HG03378 (cell line): ENCODE measurements at regions not wholly inside any gene's neighbourhood (a gene's known extent, or its start where the extent isn't known, plus 50 kb on each side); places are given as distances from the start of the nearest gene placed in this dataset.
"Not testable (repeated sequence)": the region's sequence is repeated elsewhere in the genome, so short reads cannot be mapped to it uniquely, and the experiment has no call there.

Source experiments
- ATAC-seq: cut with Tn5 transposase; IDR thresholded peaks from one replicate; pipeline ENCODE4 v1.9.1; 2021; ENCODE audit warnings: mild to moderate bottlenecking, moderate library complexity; ENCODE audit not compliant: unreplicated experiment

DNA sequence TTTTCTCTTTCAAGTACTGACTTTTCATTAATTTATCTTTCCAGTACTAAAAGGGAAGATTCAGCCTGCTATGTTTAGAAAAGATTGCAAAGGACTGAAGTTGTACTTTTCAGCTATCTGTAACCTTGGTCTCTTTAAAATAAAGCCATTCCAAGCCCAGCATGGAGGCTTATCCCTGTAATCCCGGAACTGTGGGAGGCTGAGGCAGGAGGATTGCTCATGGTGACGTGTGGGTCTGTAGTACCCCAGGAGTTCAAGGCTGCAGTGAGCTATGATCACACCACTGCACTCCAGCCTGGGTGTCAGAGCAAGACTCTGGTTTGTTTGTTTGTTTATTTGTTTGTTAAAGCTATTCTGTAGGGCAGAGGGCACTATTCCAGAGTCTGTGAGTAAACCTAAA is 50.6 kb upstream of the TMEM170B start:
- ATAC-seq = no peak

- ATAC-seq = no peak
Observed at GRCh38 chr6:11486486-11486885, 51.1 kb upstream of the TMEM170B start.

GRCh38 chr6:11486051-11486450 is 51.5 kb upstream of the TMEM170B start:
- ATAC-seq = no peak

GRCh38 chr6:11485271-11485670 is 52.3 kb upstream of the TMEM170B start:
- ATAC-seq = no peak

GRCh38 chr6:11484441-11484840 is 53.1 kb upstream of the TMEM170B start:
- ATAC-seq = no peak

DNA sequence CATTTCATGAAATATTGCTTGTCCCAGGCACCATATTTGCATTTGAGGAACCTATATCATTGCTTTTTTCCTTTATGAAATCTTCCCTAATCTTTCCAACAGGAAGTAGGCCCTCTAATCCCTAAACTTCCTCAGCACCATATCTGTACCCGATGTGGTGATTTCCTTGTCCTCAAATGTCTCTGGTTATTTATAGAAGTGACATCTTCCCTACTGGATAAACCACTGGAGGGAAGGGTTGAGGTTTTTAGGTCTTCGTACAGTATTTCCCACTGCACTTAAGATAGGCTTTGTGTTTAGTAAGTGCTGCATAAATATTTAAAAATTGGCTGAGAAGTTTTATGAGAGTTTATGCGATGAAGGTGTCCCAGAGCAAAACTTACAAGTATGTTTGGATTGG is 54.9 kb upstream of the TMEM170B start:
- no peak for ATAC-seq

- no peak for ATAC-seq
Observed at GRCh38 chr6:11480541-11480940, 57.0 kb upstream of the TMEM170B start.

- no peak for ATAC-seq
Observed at GRCh38 chr6:11479296-11479695, 58.3 kb upstream of the TMEM170B start.

DNA sequence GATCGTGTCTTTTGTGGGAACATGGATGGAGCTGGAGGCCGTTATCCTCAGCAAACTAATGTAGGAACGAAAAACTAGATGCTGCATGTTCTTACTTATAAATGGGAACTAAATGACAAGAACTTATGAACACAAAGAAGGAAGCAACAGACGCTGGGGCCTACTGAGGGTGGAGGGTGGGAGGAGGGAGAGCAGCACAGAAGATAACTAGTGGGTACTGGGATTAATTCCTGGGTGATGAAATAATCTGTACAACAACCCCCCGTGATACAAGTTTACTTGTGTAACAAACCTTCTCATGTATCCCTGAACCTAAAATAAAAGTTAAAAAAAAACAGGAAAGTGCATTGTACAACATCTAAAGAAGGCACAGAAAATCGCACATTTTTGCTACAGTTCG is 59.0 kb upstream of the TMEM170B start:
- ATAC-seq = no peak

DNA sequence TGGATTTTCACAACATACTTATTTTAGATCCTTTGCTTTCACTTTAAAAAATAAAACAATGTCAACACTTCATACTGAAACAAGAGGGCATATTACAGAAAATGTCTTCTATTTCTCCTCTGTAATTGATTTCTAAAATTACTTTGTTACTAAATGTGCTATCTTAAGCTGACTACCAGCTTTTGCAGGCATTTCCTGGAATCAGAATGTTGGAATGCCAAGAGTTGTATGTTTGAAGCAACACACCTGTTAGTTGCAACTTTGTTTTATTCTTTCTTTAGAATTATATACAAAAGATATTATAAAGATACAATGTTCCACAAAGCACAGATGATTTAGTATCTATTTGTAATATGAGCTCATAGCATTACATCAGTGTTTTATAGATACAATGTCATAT is 62.5 kb upstream of the TMEM170B start:
- no peak for ATAC-seq

DNA sequence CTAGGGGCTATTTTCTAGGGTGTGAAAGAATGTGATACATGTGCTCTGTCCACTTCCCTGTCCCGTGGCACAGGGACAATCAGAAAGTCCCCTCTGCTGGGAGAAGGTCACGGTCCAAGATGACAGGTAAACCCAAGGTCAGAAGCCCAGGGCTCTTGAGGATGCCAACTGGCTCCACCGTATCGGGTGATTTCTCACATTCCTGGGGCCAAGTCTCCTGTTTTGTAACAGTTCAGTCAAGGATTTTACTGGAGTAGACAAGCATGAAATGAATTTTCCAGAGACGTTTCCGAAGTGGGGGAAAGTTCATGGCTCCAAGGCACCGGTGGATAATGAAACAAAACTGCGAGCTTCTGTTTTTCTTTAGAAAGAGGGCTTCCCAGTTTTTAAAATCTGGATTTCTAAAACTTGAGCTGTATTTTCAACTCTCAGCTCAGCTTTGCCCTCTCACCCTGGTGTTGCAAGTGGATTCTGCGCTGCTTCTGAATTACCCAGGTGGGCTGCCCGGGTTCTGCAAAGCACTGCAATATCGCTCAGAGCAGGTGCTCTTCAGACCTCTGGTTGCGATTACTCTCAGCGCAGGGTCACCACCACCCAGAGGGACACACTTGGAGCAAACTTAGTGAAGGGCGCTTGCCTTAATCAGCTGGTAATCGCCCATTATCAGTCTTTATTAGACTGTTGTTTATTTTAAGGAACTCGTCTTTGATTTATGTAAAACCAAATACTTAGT is 64.4 kb upstream of the TMEM170B start:
- no peak for ATAC-seq

DNA sequence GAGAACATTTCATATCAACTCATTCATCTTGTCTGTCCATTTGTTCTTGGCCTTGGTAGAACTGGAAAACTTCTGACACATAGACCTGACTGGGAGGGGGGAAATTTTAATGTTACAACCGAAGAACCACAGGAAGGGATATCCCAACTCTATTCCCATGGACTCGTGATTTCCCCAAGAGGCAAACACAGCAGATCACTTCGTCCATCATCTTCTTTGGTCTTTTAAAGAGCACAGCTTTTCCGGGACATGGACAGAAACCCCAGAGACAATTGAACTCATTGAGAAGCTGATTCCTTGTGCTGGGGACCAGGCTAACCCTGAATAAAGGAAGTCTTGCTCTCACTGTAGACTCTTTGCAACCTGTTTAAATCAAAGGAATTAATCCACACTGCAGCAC is 66.3 kb upstream of the TMEM170B start:
- ATAC-seq = no peak

- no peak for ATAC-seq
Observed at GRCh38 chr6:11469684-11470083, 67.9 kb upstream of the TMEM170B start.

- not testable (repeated sequence) for ATAC-seq
Observed at GRCh38 chr6:11468271-11468670, 69.3 kb upstream of the TMEM170B start.

DNA sequence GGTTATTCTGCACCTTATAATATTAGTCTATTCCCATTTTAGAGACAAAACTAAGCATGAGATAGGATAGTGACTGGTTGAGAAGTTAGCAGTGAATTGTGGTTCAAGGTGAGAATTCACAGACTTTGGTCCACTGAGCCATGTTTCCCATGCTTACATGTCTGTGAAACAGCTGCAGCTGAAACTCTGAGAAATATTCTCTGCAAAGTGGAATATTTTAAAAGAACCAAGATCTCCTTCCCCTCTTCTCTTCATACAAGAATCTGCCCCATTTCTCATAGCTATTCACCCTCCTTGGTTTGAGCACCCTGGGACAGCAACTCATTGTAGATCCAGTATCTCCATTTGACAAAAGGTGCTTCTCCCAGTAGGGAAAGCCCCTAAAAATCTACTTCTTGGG is 70.2 kb upstream of the TMEM170B start:
- peak; percentile 70 for ATAC-seq

DNA sequence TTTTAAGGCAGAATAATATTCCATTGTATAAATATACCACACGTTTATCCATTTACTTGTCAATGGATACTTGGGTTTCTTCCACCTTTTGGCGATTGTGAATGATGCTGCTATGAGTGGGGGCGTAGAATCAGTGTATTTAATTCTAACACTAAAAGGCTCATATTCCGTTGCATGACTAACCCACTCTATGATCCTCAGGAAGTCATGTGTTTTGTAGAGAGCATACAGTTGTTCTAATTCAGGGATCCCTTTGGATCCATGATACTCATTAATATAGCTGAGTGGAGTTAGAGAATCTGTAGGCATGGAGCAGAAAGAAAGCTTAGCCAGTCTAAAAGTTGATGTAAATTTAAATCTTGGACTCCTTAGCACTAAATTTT is 74.2 kb upstream of the TMEM170B start:
- no peak for ATAC-seq

DNA sequence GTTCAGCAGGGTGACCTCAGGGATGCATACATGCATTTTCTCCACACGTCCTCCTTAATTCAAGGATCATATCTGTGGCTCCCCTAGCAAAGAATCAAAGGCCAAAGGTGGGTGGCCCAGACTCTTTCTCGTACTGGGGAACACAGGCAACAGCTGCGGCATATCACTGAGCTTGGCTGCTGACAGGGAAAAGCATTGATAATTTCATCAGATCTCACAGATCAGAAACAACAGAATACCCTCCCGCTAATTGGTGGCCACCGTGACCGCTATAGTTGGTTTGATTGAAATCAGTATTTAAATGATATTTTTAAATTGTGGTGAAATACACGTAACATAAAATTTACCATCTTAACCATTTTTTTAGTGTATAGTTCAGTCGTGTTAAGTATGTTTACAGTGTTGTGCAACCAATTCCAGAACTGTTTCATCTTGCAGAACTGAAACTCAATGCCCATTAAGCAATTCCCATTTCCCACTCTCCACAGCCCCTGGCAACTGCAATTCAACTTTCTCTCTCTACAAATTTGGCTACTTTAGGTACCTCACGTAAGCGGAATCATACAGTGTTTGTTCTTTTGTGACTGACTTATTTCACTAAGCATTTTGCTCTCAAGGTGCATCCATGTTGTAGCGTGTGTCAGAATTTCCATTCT is 74.7 kb upstream of the TMEM170B start:
- no peak for ATAC-seq

DNA sequence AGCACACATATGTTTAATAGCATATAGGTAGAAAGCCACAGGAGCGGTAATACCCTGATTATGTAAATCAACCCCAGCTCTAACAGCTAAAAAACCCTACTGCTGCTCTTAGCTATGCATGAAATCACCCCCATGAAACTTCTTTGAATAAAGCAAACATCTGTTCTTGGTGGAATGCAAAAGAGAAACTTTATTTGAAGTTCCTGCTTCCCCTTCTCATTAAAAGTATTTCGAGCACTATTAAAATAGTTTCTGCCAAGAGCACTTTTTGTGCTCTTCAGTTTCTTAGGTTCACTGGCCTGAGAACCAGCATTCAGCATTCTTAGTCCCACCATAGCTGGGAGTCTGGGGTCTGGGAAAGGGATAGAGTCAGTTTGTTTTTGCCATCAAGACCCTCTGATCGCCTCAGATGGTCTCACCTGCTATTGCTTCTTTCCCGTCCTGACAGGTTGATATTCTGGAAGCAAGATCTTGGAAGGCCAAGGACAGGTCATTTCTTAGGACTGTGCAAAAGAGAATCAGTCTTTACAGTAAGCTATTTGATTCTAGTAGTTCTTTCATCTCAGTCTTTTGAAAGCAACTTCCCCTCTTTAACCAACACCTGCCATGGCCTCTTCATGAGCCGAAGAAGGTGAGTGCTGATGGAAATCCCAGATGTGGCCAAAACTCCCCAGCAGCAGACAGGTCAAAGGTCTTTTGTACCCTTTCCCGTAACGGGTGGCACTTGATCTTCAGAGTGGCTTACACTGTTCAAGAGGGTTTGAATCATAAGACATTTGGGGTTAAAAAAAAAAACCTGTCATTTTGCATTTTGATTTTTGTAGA is 76.5 kb upstream of the TMEM170B start:
- ATAC-seq = peak; percentile 67

- peak; percentile 32 for ATAC-seq
Observed at GRCh38 chr6:11460001-11460668, 77.4 kb upstream of the TMEM170B start.

DNA sequence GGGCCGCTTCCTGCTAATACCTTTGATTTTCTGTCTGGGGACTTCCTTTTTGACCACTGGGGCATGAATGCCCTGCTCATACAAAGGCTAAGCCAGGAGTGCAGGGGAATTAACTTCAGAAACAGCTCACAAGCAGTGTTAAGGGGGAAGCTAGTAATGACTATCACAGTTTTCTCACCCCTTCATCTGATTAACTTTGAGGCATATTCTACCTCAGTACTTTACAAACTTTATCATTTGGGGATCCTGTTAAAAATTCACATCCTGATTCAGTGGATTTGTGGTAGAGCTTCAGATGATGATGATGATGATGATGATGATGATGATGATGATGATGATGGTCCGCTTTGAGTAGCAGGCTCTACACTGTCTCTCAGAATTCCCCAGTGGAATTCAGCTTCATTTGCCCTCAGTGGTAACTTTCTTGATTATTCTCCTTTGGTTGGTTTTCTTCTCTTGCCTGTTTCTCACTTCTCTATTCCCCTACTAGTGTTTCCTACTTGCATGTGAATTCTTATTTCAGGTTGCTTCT is 78.4 kb upstream of the TMEM170B start:
- peak; percentile 77 for ATAC-seq

- no peak for ATAC-seq
Observed at GRCh38 chr6:11458509-11458908, 79.0 kb upstream of the TMEM170B start.
